HTR-8/SVneo (cell line): ENCODE measurements at regions not wholly inside any gene's neighbourhood (a gene's known extent, or its start where the extent isn't known, plus 50 kb on each side); places are given as distances from the start of the nearest gene placed in this dataset.
"Not testable (repeated sequence)": the region's sequence is repeated elsewhere in the genome, so short reads cannot be mapped to it uniquely, and the experiment has no call there.

Experiments used
- DNase-seq: peaks from one replicate; pipeline ENCODE4 v3.0.0; 2011; ENCODE audit warnings: low spot score, mixed read lengths; ENCODE audit not compliant: insufficient read length
- FAIRE-seq: peaks from 2 replicates; lab custom pipeline; 2011; peaks lifted over from hg19 to GRCh38; lab: Jason Lieb, UNC

- FAIRE-seq (no peak), DNase-seq (no peak)
Measured at GRCh38 chr6:112831022-112831421, 483.9 kb downstream of the RFPL4B start.

GRCh38 chr6:112833581-112834131, 486.5 kb downstream of the RFPL4B start:
- DNase-seq (no peak), FAIRE-seq (no peak)

- FAIRE-seq = no peak
- DNase-seq = no peak
Measured at GRCh38 chr6:112835078-112835477, 487.9 kb downstream of the RFPL4B start.

DNA sequence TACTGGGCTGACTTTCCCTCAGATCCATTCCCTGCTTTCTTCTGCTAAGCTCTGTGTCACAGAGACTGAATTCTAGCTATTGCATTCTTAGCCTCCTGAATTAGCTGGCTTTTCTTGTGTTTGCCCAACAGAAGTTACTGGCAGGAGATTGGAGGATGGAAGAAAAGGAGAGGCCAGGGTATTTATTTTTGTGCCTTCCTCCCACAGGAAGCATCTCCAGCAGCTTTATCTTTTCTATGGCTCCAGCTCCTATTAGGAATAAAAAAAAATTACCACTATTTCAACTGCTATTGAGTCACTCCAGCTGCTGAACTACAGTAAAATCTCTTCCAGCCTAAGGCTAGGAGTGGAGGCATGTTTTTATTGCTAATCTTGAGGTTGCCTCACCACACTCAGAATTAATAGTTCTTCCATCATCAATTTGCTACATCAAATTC, 492.4 kb downstream of the RFPL4B start:
- FAIRE-seq (no peak), DNase-seq (peak; percentile 39)

DNA sequence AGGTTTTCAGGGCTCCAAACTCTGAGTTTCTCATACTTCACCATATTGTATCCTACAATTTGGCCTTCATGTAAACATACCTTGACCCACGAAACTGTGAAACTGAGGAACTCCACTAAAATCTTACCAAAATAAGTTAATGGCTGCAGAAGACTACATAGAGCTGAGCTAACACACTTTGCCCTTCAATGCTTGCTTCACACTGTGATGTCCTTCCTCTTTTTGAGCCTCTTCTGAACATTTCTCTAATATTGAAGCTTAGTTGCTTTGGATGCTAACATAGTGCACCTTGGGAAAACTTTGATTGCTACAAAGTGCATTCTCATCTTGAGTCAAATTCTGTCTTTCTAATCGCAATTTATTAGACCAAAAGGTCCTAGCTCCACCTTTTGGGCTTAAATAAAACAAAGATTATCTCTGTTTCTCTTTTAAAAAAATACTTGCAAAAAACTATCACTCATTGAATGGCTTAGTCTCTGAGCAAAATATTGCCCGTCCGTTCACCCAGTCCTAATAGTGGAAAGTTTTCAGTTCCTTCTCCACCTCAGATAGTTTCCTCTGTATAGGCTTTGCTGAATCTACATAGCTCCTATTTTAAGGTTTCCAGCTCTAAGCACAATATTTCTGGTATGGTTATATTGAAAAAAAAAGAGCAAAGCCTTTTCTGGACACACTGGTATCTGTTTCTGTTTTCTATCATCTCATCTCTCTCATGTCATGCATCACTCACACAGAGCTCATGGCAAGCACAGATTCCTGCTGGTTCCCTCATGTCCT, 494.6 kb downstream of the RFPL4B start:
- no peak for DNase-seq
- FAIRE-seq = no peak

DNA sequence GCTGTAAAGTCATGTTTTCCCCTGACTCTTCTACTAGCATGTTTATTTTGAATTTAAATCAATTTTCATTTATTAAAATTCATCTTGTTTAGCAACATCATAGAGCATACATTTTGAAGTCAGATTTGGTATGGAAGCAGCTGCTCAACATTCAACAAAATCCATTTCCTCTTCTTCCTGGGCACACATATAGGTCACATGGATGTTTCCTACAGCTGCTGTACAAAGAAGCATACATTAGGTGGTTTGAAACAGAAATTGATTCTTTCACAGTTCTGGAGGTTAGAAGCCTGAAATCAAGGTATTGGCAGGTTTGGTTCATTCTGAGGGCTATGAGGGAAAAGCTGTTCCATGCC, 495.2 kb downstream of the RFPL4B start:
- FAIRE-seq = no peak
- no peak for DNase-seq

DNA sequence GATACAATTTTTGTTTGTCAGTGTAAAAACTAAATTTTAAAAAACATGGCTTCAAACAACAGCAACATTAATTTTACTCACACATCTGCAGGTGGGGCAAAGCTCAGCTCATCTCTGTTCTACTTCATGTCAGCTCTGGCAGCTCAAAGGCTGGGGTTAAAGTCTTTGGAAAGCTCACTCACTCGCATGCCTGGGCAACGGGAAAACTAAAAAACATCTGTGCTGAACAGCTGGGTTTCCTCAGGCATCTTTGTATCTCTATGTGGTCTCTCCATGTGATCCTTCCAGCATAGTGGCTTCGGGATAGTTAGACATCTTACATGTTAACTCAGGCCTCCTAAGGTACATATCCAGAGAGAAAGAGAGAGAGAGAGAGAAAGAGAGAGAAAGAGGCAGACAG, 499.6 kb downstream of the RFPL4B start:
- DNase-seq (no peak), FAIRE-seq (no peak)

DNA sequence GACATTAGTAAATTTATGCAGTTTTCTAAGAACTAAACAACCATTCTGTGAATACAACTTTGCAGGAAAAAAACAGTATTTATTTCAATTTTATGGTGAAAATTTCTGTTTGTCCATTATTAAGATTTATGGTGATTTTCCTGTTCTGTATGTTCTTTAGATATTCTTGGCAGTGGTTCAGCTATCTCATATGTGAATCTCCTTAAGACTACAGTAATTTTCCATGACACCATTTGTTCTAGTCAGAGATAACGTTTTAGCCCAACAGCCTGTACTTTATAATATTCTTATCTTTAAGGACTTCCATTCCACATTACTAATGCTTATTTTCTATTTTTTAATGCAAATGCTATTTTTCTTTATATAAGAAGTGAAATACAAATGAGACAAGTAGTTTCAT, 504.0 kb downstream of the RFPL4B start:
- no peak for DNase-seq
- FAIRE-seq = no peak

DNA sequence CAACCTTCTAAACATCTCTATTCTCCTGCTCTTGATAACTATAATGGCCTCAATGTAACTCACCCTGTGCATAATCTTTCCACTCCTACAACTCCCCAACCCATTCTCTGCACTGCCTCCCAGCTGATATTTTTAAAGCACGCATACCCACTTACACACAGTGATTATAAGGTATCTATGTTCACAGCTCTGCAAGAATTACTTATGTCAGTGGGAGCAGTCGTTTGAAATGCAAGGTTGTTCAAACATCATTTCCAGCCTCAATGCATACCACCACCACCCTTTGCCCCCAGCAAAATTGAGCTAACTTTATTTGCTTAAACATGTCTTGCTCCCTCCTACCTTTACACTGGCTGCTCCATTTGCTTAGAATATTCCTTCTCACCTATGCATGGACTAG, 506.0 kb downstream of the RFPL4B start:
- DNase-seq (no peak), FAIRE-seq (no peak)

- no peak for FAIRE-seq
- DNase-seq = no peak
Measured at GRCh38 chr6:112863753-112864152, 516.6 kb downstream of the RFPL4B start.

DNA sequence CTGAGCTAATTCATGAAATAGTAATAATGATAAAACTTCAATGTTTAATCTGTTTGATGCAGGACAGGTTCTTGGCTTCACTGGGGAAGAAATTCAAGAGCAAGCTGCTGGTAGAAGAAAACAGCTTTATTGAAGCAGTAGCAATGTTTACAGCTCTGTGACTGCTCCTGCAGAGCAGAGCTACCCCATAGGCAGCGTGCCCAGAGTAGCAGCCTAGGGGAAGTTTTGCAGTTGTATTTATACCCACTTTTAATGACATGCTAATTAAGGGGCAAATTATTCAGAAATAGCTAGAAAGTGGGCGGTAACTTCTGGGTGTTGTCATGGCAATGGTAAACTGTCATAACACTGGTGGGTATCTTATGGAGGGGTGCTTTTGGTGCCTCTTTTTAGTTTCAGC, 518.0 kb downstream of the RFPL4B start:
- DNase-seq (no peak), FAIRE-seq (no peak)

DNA sequence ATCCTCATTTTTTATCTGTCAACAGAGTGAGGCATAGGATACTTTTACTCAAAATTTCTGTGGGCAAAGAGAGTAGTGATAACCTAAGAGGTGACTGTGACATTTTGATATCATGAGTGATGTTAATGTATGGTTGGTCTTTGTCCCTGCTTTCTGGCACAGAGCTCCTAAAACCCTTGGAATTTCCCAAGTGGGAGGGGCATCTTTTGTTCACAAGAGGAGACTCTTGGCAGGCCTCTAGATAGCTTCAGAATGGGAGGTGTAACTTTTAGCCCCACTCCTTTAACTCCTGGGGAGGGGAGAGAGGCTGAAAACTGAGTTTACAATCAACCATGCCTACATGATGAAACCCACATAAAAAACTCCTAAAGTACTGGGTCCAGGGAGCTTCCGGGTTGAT, 527.8 kb downstream of the RFPL4B start:
- FAIRE-seq = no peak
- no peak for DNase-seq

GRCh38 chr6:112877134-112878100, 530.3 kb downstream of the RFPL4B start:
- FAIRE-seq = no peak
- peak; percentile 64 for DNase-seq

DNA sequence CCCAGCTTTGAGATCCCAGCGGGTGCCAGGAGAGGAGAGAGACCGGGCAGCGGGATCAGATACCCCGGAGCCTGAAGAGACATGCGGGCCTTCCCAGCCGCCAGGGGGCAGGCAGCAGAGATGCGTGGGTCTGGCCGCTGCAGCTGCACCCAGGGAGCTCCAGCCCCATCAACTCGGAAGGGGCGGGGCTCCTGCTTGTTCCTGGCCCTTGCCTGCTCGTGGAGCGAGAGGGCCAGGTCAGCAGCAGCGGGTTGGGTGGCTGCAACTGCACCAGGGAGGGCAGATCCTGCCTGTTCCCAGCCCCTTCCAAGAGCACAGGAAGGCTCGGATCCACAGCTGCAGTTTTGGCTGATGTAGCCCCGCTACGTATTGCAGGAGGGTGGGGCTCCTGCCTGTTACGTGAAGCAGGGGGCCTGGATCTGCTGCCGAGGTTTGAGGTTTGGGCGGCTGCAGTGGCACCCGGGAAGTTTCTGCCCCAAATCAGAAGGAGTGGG, 532.8 kb downstream of the RFPL4B start:
- DNase-seq (no peak), FAIRE-seq (no peak)

DNA sequence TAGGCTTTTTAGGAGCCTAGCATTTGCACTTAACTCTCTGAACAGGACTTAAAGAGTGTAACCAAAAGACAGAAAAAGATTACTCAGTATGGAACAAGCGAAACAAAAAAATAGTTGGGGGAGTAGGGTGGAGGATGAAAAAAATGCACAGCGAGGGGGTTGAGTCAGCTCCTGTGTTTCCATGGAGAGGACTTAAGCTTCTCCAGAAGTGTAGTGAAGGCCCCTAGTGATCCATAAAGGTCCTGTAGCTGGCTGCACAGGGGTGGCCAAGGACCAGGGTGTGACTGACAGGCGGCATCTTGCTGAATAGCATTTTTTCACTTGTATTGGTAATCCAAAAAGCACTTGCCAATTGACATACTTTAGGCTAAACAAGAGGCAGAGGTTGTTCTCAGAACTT, 533.9 kb downstream of the RFPL4B start:
- FAIRE-seq (no peak), DNase-seq (no peak)

DNA sequence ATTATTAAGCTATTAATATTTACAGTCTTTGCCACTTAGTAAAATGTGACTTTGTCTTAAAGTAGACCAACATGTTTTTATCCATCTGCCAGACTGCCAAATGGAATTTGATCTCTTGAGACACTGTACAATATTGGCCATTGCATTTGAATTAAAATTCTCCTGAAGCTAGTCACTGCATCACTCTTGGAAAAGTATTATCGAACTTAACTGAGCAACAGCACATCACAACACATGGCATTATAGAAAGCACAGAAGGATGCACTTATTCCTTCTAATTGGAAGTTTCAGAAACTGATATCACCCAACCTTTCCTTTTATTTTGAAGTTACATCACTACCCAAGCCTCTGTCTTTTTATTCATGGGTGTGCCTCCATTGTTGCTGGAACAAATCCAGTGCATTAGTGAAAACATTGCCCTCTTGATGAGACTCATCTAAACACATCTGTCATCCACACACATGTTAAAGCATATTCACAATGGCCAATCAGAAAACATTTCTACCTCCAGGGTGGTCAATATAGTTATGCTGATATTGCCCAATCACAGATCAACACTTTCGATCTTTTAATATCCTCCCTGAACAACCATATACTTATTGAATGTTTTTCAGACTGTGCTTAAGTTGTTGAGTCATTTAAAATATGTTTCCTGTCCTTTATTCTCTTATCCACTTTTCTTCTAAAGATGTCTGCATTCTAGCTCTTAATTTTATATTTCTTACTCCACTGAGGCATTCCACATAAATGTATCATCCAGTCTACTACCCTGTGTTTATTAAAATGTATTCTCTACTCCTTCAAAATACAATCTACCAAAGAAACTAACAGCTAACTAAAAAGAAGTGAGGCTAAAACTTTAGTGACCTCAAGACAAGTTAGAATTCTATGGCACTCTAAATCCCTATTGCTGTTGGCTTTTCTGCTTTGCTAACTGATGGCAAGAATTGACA, 535.0 kb downstream of the RFPL4B start:
- FAIRE-seq (no peak), DNase-seq (no peak)

DNA sequence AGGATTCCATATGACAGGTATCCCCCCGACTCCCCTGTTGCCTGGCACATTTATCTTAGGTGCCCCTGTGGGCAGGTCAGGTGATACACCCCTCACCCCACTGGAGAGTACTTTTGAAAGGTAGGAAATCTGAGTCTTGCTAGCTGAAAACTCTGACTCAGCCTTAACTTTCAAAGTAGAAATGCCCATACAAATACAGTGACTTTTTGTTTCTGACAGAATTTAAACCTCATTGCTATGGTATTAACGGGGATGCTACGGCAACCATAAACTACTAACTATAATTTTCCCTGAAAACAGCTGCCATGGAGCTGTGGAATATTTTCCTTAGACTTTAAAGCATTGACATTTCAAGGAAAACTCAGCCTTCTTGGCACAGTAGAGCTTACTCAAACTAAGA, 536.0 kb downstream of the RFPL4B start:
- no peak for FAIRE-seq
- no peak for DNase-seq

GRCh38 chr6:112886415-112886814, 539.3 kb downstream of the RFPL4B start:
- no peak for FAIRE-seq
- DNase-seq = no peak

DNA sequence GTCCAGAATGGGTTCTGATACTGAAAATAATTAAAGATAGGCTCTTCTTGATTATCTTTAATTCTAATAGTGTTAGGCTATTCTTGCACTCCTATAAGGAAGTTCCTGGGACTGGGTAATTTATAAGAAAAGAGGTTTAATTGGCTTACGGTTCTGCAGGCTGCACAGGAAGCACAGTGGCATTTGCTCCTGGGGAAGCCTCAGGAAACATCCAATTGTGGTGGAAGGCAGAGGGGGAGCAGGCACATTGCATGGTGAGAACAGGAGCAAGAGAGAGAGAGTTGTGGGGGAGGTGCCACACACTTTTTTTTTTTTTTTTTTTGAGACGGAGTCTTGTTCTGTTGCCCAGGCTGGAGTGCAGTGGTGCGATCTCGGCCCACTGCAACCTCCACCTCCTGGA, 540.3 kb downstream of the RFPL4B start:
- DNase-seq, FAIRE-seq: not testable (repeated sequence)

DNA sequence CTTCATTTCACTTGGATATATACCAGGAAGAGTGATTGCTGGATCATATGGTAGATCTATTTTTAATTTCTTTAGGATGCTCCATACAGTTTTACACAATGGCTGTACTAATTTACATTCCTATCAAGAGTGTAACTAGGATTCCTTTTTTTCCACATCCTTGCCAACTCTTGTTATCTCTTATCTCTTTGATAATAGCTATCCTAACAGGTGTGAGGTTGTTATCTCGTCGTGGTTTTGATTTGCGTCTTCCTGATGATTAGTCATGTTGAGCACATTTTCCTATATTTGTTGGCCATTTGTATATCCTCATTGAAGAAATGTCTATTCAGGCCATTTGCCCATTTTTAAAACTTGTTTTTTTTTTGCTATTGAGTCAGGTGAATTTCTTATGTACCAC, 552.4 kb downstream of the RFPL4B start:
- DNase-seq (no peak), FAIRE-seq (no peak)
